OCI-LY3 (cell line): ENCODE measurements at regions not wholly inside any gene's neighbourhood (a gene's known extent, or its start where the extent isn't known, plus 50 kb on each side); places are given as distances from the start of the nearest gene placed in this dataset.

Experiments
- EZH2phosphoT487 ChIP-seq: fragments of 200-600 bp; shearing (Covaris generic); IDR thresholded peaks from 2 replicates; pipeline ENCODE4 v1.6.1; 2018; ENCODE audit warnings: antibody characterized with exemption, mixed run types, low read depth
- TF ChIP-seq, protein P1 (sequence below): fragments of 200-600, 300-600 bp; sonication (generic); IDR thresholded peaks from 2 replicates; pipeline ENCODE4 v1.5.1; 2014; ENCODE audit warnings: antibody characterized with exemption, low read length, low read depth

DNA sequence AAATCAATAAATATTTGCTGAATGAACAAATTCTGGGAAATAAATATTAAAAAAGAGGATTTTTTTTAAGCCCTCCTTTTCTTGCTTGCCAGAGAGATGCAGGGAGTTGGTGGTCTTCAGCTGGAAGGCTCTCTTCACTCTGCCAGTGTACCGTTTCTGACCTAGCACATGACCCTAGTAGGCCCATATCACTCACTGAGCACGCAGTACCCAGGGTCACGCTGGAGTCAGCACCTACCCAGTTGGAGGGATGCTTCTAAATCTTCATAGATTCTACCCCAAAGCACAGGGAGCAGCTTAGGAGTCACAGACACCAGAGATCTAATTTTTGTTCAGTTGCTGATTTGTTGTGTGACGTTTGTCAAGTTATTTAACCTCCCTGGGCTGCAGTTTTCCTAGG lies 195.4 kb upstream of the TBX3 start:
- TF ChIP-seq, protein P1, sequence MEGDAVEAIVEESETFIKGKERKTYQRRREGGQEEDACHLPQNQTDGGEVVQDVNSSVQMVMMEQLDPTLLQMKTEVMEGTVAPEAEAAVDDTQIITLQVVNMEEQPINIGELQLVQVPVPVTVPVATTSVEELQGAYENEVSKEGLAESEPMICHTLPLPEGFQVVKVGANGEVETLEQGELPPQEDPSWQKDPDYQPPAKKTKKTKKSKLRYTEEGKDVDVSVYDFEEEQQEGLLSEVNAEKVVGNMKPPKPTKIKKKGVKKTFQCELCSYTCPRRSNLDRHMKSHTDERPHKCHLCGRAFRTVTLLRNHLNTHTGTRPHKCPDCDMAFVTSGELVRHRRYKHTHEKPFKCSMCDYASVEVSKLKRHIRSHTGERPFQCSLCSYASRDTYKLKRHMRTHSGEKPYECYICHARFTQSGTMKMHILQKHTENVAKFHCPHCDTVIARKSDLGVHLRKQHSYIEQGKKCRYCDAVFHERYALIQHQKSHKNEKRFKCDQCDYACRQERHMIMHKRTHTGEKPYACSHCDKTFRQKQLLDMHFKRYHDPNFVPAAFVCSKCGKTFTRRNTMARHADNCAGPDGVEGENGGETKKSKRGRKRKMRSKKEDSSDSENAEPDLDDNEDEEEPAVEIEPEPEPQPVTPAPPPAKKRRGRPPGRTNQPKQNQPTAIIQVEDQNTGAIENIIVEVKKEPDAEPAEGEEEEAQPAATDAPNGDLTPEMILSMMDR, result no peak
- TF ChIP-seq EZH2phosphoT487, result no peak
